ENCODE measurements at regions not wholly inside any gene's neighbourhood (a gene's known extent, or its start where the extent isn't known, plus 50 kb on each side); places are given as distances from the start of the nearest gene placed in this dataset.

GRCh38 chr1:232191560-232191959 lies 438.4 kb downstream of the SIPA1L2 start:
- Histone ChIP-seq H4K5ac (ENCODE audit: insufficient read length, low read depth, low read length) (no peak overlapping the region), H3K4ac (ENCODE audit: low read depth, low read length) (no peak overlapping the region), H2BK5ac (ENCODE audit: insufficient read length, low read length) (no peak overlapping the region), H3K23me2 (ENCODE audit: insufficient read length, low read depth, low read length, poor library complexity, severe bottlenecking) (no peaks in the 10 kb centered on the region), H2BK120ac (ENCODE audit: low read depth, low read length, poor library complexity, severe bottlenecking) (no peak overlapping the region), H2AFZ (ENCODE audit: low read length) (no peak overlapping the region), H3K23ac (ENCODE audit: insufficient read length, low read depth, low read length) (no peak overlapping the region), H2BK20ac (ENCODE audit: low read depth, low read length, poor library complexity, severe bottlenecking) (no peak overlapping the region), H4K91ac (ENCODE audit: insufficient read length, low read depth, low read length) (no peak overlapping the region), H3K4me1 (ENCODE audit: insufficient read depth, low read length) (no peaks in the 10 kb centered on the region; the same call in 1 of the 2 replicates), H2BK15ac (ENCODE audit: low read depth, low read length) (no peak overlapping the region), H3T11ph (ENCODE audit: low read length) (no peak overlapping the region), H4K20me1 (ENCODE audit: control insufficient read depth, insufficient read depth, insufficient read length) (peaks cover 2% of the 10 kb centered on the region), H3K27ac (ENCODE audit: insufficient read length, low read depth, low read length) (no peak overlapping the region), H4K8ac (replicated peaks; ENCODE audit: insufficient read length, low read depth, low read length) (no peak overlapping the region), H3K4me2 (ENCODE audit: insufficient read depth, insufficient read length, low read length) (no peak overlapping the region), H3K14ac (ENCODE audit: insufficient read depth, low read length) (no peak overlapping the region; the same call in 1 of the 2 replicates), H3K9ac (ENCODE audit: extremely low read depth, insufficient read length, low read length) (no peak overlapping the region), H3K27me3 (ENCODE audit: insufficient read depth, low read length) (no peaks in the 10 kb centered on the region; the same call in 1 of the 2 replicates), H2BK12ac (ENCODE audit: insufficient read length, low read depth, low read length) (no peak overlapping the region), H2AK5ac (ENCODE audit: insufficient read length, low read length) (no peak overlapping the region), H3K79me1 (ENCODE audit: insufficient read depth, low read depth, low read length, poor library complexity, severe bottlenecking) (no peaks in the 10 kb centered on the region), H3K79me2 (ENCODE audit: insufficient read depth, low read length) (no peaks in the 10 kb centered on the region), H3K9me3 (ENCODE audit: control insufficient read depth, low read depth, low read length) (no peaks in the 10 kb centered on the region), H3K18ac (ENCODE audit: insufficient read length, low read depth, low read length) (no peak overlapping the region), H3K56ac (ENCODE audit: insufficient read length, low read depth, low read length) (no peak overlapping the region)
- no peak for DNase-seq
- Mint-ChIP-seq H3K9me3 (peaks cover 0 to 3% of the 10 kb centered on the region in 2 experiments; a peak in 3 of 5 replicates), H3K36me3 (ENCODE audit: insufficient read depth in 1 of 3, low read depth in 3 of 3) (peaks cover 0 to 35% (median 16%) of the 10 kb centered on the region in 3 experiments; a peak in 5 of 7 replicates), H3K4me3 (no peak overlapping the region), H3K27ac (no peak overlapping the region; a peak in 1 of 7 replicates), H3K4me1 (peaks cover 8 to 16% of the 10 kb centered on the region in 2 experiments), H3K27me3 (ENCODE audit: low read depth) (no peaks in the 10 kb centered on the region)
- no CpG with 5 or more reads among the region's 6 CpGs for WGBS (ENCODE audit: extremely low coverage, insufficient read length, low lambda C conversion rate)
- no peak for TF ChIP-seq CTCF (conservative IDR thresholded peaks at IDR 0.05)
